Brain microvascular endothelial cell (primary cell): ENCODE measurements at regions not wholly inside any gene's neighbourhood (a gene's known extent, or its start where the extent isn't known, plus 50 kb on each side); places are given as distances from the start of the nearest gene placed in this dataset.

Experiments
- DNase-seq: peaks from one replicate; pipeline ENCODE4 v3.0.0-alpha.2; 2020
- H3K27ac ChIP-seq: fragments of 250-450 bp; sonication (Bioruptor Pico); 2 replicates; pipeline ENCODE4 v1.5.1; 2020; ENCODE audit warnings: mild to moderate bottlenecking, moderate library complexity
- H3K27me3 ChIP-seq: fragments of 250-450 bp; sonication (Bioruptor Pico); replicated peaks from 2 replicates; pipeline ENCODE4 v1.5.1; 2020; ENCODE audit warnings: mild to moderate bottlenecking
- H3K36me3 ChIP-seq: fragments of 250-450 bp; sonication (Bioruptor Pico); replicated peaks from 2 replicates; pipeline ENCODE4 v1.5.1; 2020; ENCODE audit warnings: mild to moderate bottlenecking
- H3K4me3 ChIP-seq: 2 replicates; pipeline ENCODE4 v1.5.1; 2011; ENCODE audit warnings: low read depth, mild to moderate bottlenecking, control low read depth, low read length, moderate library complexity
- CTCF ChIP-seq: IDR thresholded peaks from 2 replicates; pipeline ENCODE4 v1.5.1; 2011; ENCODE audit warnings: low read depth, mild to moderate bottlenecking, moderate library complexity, low read length, control low read depth, inconsistent platforms; ENCODE audit errors: missing control alignments
- in situ Hi-C: cut with HindIII; loops from 2 replicates; pipeline ENCODE4 v1.10.0; 2017; ENCODE audit warnings: low sequenced_read_pairs, low pct_ligation_motif_present

- TF ChIP-seq CTCF: no peak
- Histone ChIP-seq H3K36me3 (no peaks in the 10 kb centered on the region), H3K27ac (no peak overlapping the region), H3K4me3 (no peak overlapping the region), H3K27me3 (peaks cover 1% of the 10 kb centered on the region)
- in situ Hi-C loops: no loop called here
- DNase-seq: no peak
These were observed 73.4 kb downstream of the GSC start for GRCh38 chr14:94696518-94696917.

GRCh38 chr14:94695231-94695630 is 74.7 kb downstream of the GSC start:
- Histone ChIP-seq H3K27ac (no peak overlapping the region), H3K36me3 (no peaks in the 10 kb centered on the region), H3K27me3 (peaks cover 1% of the 10 kb centered on the region), H3K4me3 (no peak overlapping the region)
- TF ChIP-seq CTCF: no peak
- in situ Hi-C loops: no loop called here
- DNase-seq: no peak

GRCh38 chr14:94691660-94692034 is 78.3 kb downstream of the GSC start:
- in situ Hi-C loops: no loop called here
- Histone ChIP-seq H3K4me3 (no peak overlapping the region), H3K27ac (no peak overlapping the region), H3K36me3 (no peaks in the 10 kb centered on the region), H3K27me3 (no peaks in the 10 kb centered on the region)
- DNase-seq: no peak
- no peak for TF ChIP-seq CTCF

GRCh38 chr14:94690896-94691659 is 78.8 kb downstream of the GSC start:
- Histone ChIP-seq H3K36me3 (no peaks in the 10 kb centered on the region), H3K4me3 (no peak overlapping the region), H3K27me3 (no peaks in the 10 kb centered on the region), H3K27ac (no peak overlapping the region)
- no peak for DNase-seq
- in situ Hi-C loops: no loop called here
- TF ChIP-seq CTCF: no peak

GRCh38 chr14:94690486-94690885 is 78.3 kb downstream of the SERPINA3 start:
- TF ChIP-seq CTCF: no peak
- H3K4me3 ChIP-seq: no peak overlapping the region
- H3K27ac ChIP-seq: no peak overlapping the region
- H3K36me3 ChIP-seq: no peaks in the 10 kb centered on the region
- DNase-seq: no peak
- in situ Hi-C loops: no loop called here
- no peaks in the 10 kb centered on the region for H3K27me3 ChIP-seq

DNA sequence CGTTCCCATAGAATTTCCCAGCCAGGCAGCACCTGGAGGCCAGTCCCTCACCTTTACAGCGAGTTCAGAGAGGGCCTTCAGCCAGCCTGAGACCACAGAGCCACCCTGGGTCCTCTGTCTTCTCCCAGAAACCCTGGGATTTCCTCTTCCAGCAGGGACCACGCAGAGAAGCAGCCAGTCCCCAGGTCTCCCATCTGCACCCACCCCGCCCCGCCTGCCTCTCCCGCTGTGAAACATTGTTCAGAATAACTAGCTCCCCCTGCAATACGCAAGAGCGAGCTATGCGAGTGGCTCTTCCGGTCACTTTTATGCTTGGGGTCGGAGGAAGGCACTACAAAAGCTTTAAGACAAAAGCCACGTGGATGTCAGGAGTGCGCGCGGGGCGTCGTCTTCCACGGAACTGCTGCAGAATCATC is 77.8 kb downstream of the SERPINA3 start:
- H3K4me3 ChIP-seq: no peak overlapping the region
- in situ Hi-C loops: no loop called here
- H3K36me3 ChIP-seq: no peaks in the 10 kb centered on the region
- no peak for TF ChIP-seq CTCF
- no peak overlapping the region for H3K27ac ChIP-seq
- no peak for DNase-seq
- H3K27me3 ChIP-seq: no peaks in the 10 kb centered on the region
